ENCODE measurements at regions not wholly inside any gene's neighbourhood (a gene's known extent, or its start where the extent isn't known, plus 50 kb on each side); places are given as distances from the start of the nearest gene placed in this dataset.

- TF ChIP-seq POLR2AphosphoS5 (IDR thresholded peaks at IDR 0.05), result no peak
- TF ChIP-seq CTCF (IDR thresholded peaks at IDR 0.05), result no peak
Measured at GRCh38 chr9:129449066-129449465, 171.8 kb downstream of the C9orf50 start.
